H1 (cell line): ENCODE measurements at regions not wholly inside any gene's neighbourhood (a gene's known extent, or its start where the extent isn't known, plus 50 kb on each side); places are given as distances from the start of the nearest gene placed in this dataset.
"Not testable (repeated sequence)": the region's sequence is repeated elsewhere in the genome, so short reads cannot be mapped to it uniquely, and the experiment has no call there.

ENCODE experiments used
- CTCF ChIA-PET: fragments of 300-600 bp; sonication (Branson Sonifier 250); formaldehyde crosslinking; loops from one replicate; lab custom pipeline; 2021; ENCODE audit not compliant: partially characterized antibody; lab: Charles Lee
- POLR2A ChIA-PET: fragments of 300-600 bp; sonication (Branson Sonifier 250); formaldehyde crosslinking; loops from one replicate; lab custom pipeline; 2021; ENCODE audit warnings: inconsistent platforms; ENCODE audit not compliant: partially characterized antibody; lab: Charles Lee
- DNase-seq, 2 experiments: peaks; one replicate each; pipeline versions ENCODE4 v3.0.0 to v3.0.0-alpha.2; 2010 to 2022; ENCODE audit warnings: low spot score in 2 of 2, low read depth in 1 of 2, mixed read lengths in 1 of 2
- FAIRE-seq: peaks from 2 replicates; lab custom pipeline; 2011; peaks lifted over from hg19 to GRCh38; lab: Jason Lieb, UNC
- H2AFZ ChIP-seq: 2 replicates; pipeline ENCODE4 v1.8.1; 2012; ENCODE audit warnings: low read length, inconsistent platforms
- H2AK5ac ChIP-seq: 2 replicates; pipeline ENCODE4 v1.6.1; 2013; ENCODE audit warnings: low read depth, low read length
- H2BK120ac ChIP-seq: replicated peaks from 2 replicates; pipeline ENCODE3; 2013; ENCODE audit warnings: low read depth, low read length, inconsistent platforms
- H2BK12ac ChIP-seq: 2 replicates; pipeline ENCODE4 v1.6.1; 2013; ENCODE audit warnings: low read depth, low read length
- H2BK15ac ChIP-seq: 2 replicates; pipeline ENCODE4 v1.6.1; 2013; ENCODE audit warnings: low read length
- H2BK20ac ChIP-seq: 2 replicates; pipeline ENCODE4 v1.6.1; 2013; ENCODE audit warnings: low read length
- H2BK5ac ChIP-seq: 2 replicates; pipeline ENCODE4 v1.6.1; 2013; ENCODE audit warnings: low read depth, low read length
- H3K14ac ChIP-seq: 2 replicates; pipeline ENCODE4 v1.6.1; 2013; ENCODE audit warnings: inconsistent platforms; ENCODE audit not compliant: insufficient read length
- H3K18ac ChIP-seq: 2 replicates; pipeline ENCODE4 v1.6.1; 2013; ENCODE audit warnings: low read length; ENCODE audit errors: extremely low read depth
- H3K23ac ChIP-seq: 2 replicates; pipeline ENCODE4 v1.6.1; 2013; ENCODE audit warnings: inconsistent platforms; ENCODE audit not compliant: insufficient read length
- H3K23me2 ChIP-seq: 2 replicates; pipeline ENCODE4 v1.6.1; 2013; ENCODE audit warnings: low read depth, low read length
- H3K27ac ChIP-seq: 2 replicates; pipeline ENCODE4 v1.6.1; 2011; ENCODE audit warnings: low read depth, low read length, inconsistent platforms
- H3K27me3 ChIP-seq, 4 experiments: replicated peaks in 1 of 4; 1 replicate in 1 of 4; 2 replicates in 3 of 4; pipeline versions ENCODE4 v1.6.1 to v1.8.1; 2011 to 2013; ENCODE audit warnings: low read length in 3 of 4, mild to moderate bottlenecking in 3 of 4, inconsistent platforms in 2 of 4, mixed read lengths in 2 of 4, moderate library complexity in 1 of 4; ENCODE audit not compliant: control insufficient read depth in 3 of 4, insufficient read depth in 3 of 4; ENCODE audit errors: extremely low read depth in 1 of 4
- H3K36me3 ChIP-seq, 4 experiments: 2 replicates each; pipeline versions ENCODE4 v1.6.1 to v1.8.1; 2011 to 2013; ENCODE audit warnings: mild to moderate bottlenecking in 4 of 4, low read length in 3 of 4, moderate library complexity in 2 of 4, control low read depth in 1 of 4, inconsistent platforms in 1 of 4; ENCODE audit not compliant: insufficient read depth in 4 of 4, control insufficient read depth in 2 of 4
- H3K4ac ChIP-seq: replicated peaks from 2 replicates; pipeline ENCODE3; 2013; ENCODE audit warnings: low read length, low read depth, mixed read lengths, inconsistent platforms; ENCODE audit not compliant: insufficient read length
- H3K4me1 ChIP-seq, 4 experiments: replicated peaks in 1 of 4; 1 replicate in 1 of 4; 2 replicates in 3 of 4; pipeline versions ENCODE4 v1.6.1 to v1.8.1; 2011 to 2013; ENCODE audit warnings: low read length in 3 of 4, inconsistent platforms in 2 of 4, mixed read lengths in 1 of 4; ENCODE audit not compliant: insufficient read depth in 4 of 4, control insufficient read depth in 3 of 4
- H3K4me2 ChIP-seq, 2 experiments: 2 replicates each; pipeline versions ENCODE4 v1.6.1 to v1.8.1; 2011 to 2013; ENCODE audit warnings: low read depth in 2 of 2, low read length in 2 of 2, control low read depth in 1 of 2, inconsistent platforms in 1 of 2, mild to moderate bottlenecking in 1 of 2; ENCODE audit not compliant: insufficient read depth in 1 of 2
- H3K4me3 ChIP-seq, 4 experiments: fragments of 200-600, 300-600 bp in 1 of 4; sonication (generic), shearing (Covaris generic), sonication (Bioruptor Twin) in 1 of 4; 2 replicates each; pipeline versions ENCODE4 v1.5.1 to v1.8.1; 2011 to 2016; ENCODE audit warnings: low read length in 4 of 4, low read depth in 3 of 4, control low read depth in 2 of 4, inconsistent platforms in 2 of 4, mild to moderate bottlenecking in 2 of 4, mixed read lengths in 1 of 4, moderate library complexity in 1 of 4; ENCODE audit not compliant: insufficient read depth in 2 of 4; ENCODE audit errors: extremely low read depth in 1 of 4
- H3K56ac ChIP-seq: replicated peaks from 2 replicates; pipeline ENCODE3; 2013; ENCODE audit warnings: low read depth, mild to moderate bottlenecking, mixed read lengths, low read length, inconsistent platforms; ENCODE audit not compliant: insufficient read length
- H3K79me1 ChIP-seq: 2 replicates; pipeline ENCODE4 v1.6.1; 2013; ENCODE audit warnings: low read depth, low read length, control low read depth
- H3K79me2 ChIP-seq, 2 experiments: 2 replicates each; pipeline versions ENCODE4 v1.6.1 to v1.8.1; 2012 to 2013; ENCODE audit warnings: low read length in 2 of 2, mild to moderate bottlenecking in 2 of 2, inconsistent platforms in 1 of 2; ENCODE audit not compliant: insufficient read depth in 2 of 2, control insufficient read depth in 1 of 2
- H3K9ac ChIP-seq, 4 experiments: replicated peaks in 1 of 4; 1 replicate in 1 of 4; 2 replicates in 3 of 4; pipeline versions ENCODE4 v1.6.1 to v1.8.1; 2011 to 2013; ENCODE audit warnings: low read depth in 3 of 4, low read length in 3 of 4, control low read depth in 2 of 4, mild to moderate bottlenecking in 2 of 4, moderate library complexity in 2 of 4, inconsistent platforms in 1 of 4; ENCODE audit errors: extremely low read depth in 1 of 4
- H3K9me3 ChIP-seq, 2 experiments: 2 replicates each; pipeline versions ENCODE4 v1.6.1 to v1.8.1; 2012 to 2013; ENCODE audit warnings: mild to moderate bottlenecking in 2 of 2, moderate library complexity in 2 of 2, control low read depth in 1 of 2, inconsistent platforms in 1 of 2, low read depth in 1 of 2, low read length in 1 of 2, mixed read lengths in 1 of 2; ENCODE audit not compliant: insufficient read depth in 2 of 2
- H4K20me1 ChIP-seq, 2 experiments: replicated peaks in 1 of 2; 2 replicates each; pipeline versions ENCODE3 to v1.8.1; 2011 to 2013; ENCODE audit warnings: inconsistent platforms in 2 of 2, low read length in 2 of 2, mild to moderate bottlenecking in 1 of 2; ENCODE audit not compliant: insufficient read depth in 2 of 2, control insufficient read depth in 1 of 2
- H4K5ac ChIP-seq: 2 replicates; pipeline ENCODE4 v1.6.1; 2013; ENCODE audit warnings: low read length, low read depth, mixed read lengths, inconsistent platforms; ENCODE audit not compliant: insufficient read length
- H4K8ac ChIP-seq: 2 replicates; pipeline ENCODE4 v1.8.0; 2013; ENCODE audit warnings: mild to moderate bottlenecking, moderate library complexity, low read length, inconsistent platforms; ENCODE audit not compliant: insufficient read depth; ENCODE audit errors: extremely low read depth
- H4K91ac ChIP-seq: replicated peaks from 2 replicates; pipeline ENCODE3; 2013; ENCODE audit warnings: low read length, mixed read lengths, inconsistent platforms; ENCODE audit not compliant: insufficient read length
- CTBP2 ChIP-seq: IDR thresholded peaks from 2 replicates; pipeline ENCODE4 v1.7.0; 2011; ENCODE audit warnings: borderline replicate concordance, mild to moderate bottlenecking, moderate library complexity, mixed read lengths, low read length; ENCODE audit not compliant: insufficient read depth, insufficient read length
- KDM5A ChIP-seq: fragments of 200-600 bp; IDR thresholded peaks from 2 replicates; pipeline ENCODE4 v1.7.1; 2012; ENCODE audit warnings: mild to moderate bottlenecking, low read length, inconsistent platforms, mixed read lengths
- RXRA ChIP-seq: IDR thresholded peaks from 2 replicates; pipeline ENCODE4 v1.6.1; 2011; ENCODE audit warnings: low read depth, mild to moderate bottlenecking, low read length, moderate library complexity; ENCODE audit not compliant: insufficient read depth
- SRF ChIP-seq: IDR thresholded peaks from 2 replicates; pipeline ENCODE4 v1.6.1; 2011; ENCODE audit warnings: mild to moderate bottlenecking, low read depth, low read length, moderate library complexity
- WGBS, 2 experiments: shearing (Covaris generic) in 1 of 2; methylation state at CpG; one replicate each; pipeline versions ENCODE4 v1.1.6 to v1.1.7; 2013 to 2015; ENCODE audit warnings: low lambda C conversion rate in 2 of 2, mixed read lengths in 2 of 2, inconsistent platforms in 1 of 2, low coverage in 1 of 2, missing lambda C conversion rate in 1 of 2; ENCODE audit not compliant: insufficient replicate concordance in 2 of 2, insufficient coverage in 1 of 2, insufficient read length in 1 of 2; ENCODE audit errors: extremely low coverage in 1 of 2, missing lambda C conversion rate in 1 of 2; 5-methylcytosine and 5-hydroxymethylcytosine counted together
- TF ChIP-seq, protein P1 (sequence below): IDR thresholded peaks from 2 replicates; pipeline ENCODE4 v1.6.1; 2011; ENCODE audit warnings: low read length, improper control_type of control experiment

DNA sequence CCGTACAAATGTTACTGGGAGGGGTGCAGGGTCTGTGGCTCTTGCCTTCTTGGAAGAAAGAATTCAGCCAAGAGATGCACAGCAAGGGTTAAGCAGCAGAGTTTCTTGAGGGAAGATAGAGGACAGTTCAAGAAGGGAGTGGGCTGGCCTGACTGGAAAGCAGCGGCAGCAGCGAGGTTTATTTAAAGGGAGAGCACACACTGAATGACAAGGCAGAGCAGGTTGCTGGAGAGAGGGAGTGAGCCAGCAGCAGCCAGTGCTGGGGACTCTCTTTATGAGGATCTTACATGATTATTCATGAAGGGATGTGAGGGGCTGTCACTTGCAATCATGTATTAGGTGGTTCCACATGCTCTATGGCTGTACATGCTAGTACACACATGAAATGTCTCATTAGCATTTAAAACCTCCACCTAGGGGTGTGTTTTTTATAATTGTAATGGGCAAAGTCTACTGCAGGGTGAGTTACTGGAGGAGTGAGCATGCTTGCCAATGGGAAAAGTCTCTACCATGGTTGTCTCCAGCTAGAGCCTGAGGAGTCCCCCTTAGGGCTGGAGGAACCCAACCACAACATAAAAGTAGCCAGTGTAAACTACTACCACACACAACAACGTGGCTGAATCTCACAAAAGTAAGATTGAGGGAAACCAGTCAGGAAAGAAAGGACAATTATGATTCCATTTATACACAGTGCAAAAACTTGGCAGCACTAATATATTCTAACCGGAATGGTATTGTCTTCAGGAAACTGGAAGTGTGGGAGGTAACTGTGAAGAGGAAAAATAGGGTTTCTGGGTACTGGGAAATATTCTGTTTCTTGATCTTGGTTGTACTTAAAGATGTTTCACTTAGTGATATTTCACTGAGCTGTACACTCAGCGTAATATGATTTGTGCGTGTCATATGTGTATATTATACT lies 87.6 kb upstream of the FAM110C start (continued):
- TF ChIP-seq KDM5A = no peak
- no peak for TF ChIP-seq SRF
- TF ChIP-seq, protein P1, sequence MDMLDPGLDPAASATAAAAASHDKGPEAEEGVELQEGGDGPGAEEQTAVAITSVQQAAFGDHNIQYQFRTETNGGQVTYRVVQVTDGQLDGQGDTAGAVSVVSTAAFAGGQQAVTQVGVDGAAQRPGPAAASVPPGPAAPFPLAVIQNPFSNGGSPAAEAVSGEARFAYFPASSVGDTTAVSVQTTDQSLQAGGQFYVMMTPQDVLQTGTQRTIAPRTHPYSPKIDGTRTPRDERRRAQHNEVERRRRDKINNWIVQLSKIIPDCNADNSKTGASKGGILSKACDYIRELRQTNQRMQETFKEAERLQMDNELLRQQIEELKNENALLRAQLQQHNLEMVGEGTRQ = no peak
- TF ChIP-seq RXRA = no peak
- TF ChIP-seq CTBP2 = no peak

DNA sequence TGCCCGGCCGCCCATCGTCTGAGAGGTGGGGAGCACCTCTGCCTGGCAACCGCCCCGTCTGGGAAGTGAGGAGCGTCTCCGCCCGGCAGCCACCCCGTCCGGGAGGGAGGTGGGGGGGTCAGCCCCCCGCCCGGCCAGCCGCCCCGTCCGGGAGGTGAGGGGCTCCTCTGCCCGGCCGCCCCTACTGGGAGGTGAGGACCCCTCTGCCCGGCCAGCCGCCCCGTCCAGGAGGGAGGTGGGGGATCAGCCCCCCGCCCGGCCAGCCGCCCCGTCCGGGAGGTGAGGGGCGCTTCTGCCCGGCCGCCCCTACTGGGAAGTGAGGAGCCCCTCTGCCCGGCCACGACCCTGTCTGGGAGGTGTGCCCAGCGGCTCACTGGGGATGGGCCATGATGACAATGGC lies 80.5 kb upstream of the FAM110C start:
- H3K23ac ChIP-seq, H4K20me1 ChIP-seq, FAIRE-seq, H2BK12ac ChIP-seq, H3K79me2 ChIP-seq, H3K4ac ChIP-seq, H4K8ac ChIP-seq, H3K14ac ChIP-seq, H3K9me3 ChIP-seq, H2BK5ac ChIP-seq, H2AFZ ChIP-seq, H3K79me1 ChIP-seq, H4K91ac ChIP-seq, H2AK5ac ChIP-seq, CTCF ChIA-PET, H2BK15ac ChIP-seq, H3K56ac ChIP-seq, H3K23me2 ChIP-seq, POLR2A ChIA-PET, H2BK120ac ChIP-seq, H3K9ac ChIP-seq, H3K4me3 ChIP-seq, H3K4me2 ChIP-seq, H3K18ac ChIP-seq, H4K5ac ChIP-seq, H3K4me1 ChIP-seq, DNase-seq, H3K27ac ChIP-seq, H3K36me3 ChIP-seq, H3K27me3 ChIP-seq, H2BK20ac ChIP-seq: not testable (repeated sequence)
- 91% methylated on average over 14 of the region's 31 CpGs; no CpG with 5 or more reads in 1 of the 2 experiments for WGBS, 2 experiments
